ENCODE measurements at regions not wholly inside any gene's neighbourhood (a gene's known extent, or its start where the extent isn't known, plus 50 kb on each side); places are given as distances from the start of the nearest gene placed in this dataset.

GRCh38 chr5:54601411-54602230 lies 84.1 kb downstream of the SNX18 start:
- FAIRE-seq = no peak
- DNase-seq (ENCODE audit: extremely low spot score, insufficient read length, low read depth) = no peak
